HG03064 (cell line): ENCODE measurements at regions not wholly inside any gene's neighbourhood (a gene's known extent, or its start where the extent isn't known, plus 50 kb on each side); places are given as distances from the start of the nearest gene placed in this dataset.
"Not testable (repeated sequence)": the region's sequence is repeated elsewhere in the genome, so short reads cannot be mapped to it uniquely, and the experiment has no call there.

Experiments
- ATAC-seq: cut with Tn5 transposase; IDR thresholded peaks from one replicate; pipeline ENCODE4 v1.9.1; 2021; ENCODE audit warnings: low read depth; ENCODE audit not compliant: unreplicated experiment

DNA sequence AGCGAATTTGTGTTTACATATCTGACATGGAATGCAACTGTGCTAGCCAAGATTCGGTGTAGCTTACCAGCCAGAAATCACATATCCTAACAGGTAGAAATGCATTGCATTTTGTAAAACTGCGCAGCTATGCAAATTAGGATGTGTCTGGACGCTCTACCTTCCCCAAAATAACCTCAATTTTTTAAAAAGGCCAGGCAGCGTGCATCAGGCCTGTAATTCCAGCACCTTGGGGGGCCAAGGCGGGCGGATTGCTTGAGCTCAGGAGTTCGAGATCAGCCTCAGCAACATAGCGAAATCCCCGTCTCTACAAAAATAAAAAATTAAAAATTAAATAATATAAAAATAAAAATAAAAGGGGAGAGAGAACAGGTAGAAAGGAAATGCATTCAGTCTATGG, 305.0 kb downstream of the TYW1 start:
- no peak for ATAC-seq

DNA sequence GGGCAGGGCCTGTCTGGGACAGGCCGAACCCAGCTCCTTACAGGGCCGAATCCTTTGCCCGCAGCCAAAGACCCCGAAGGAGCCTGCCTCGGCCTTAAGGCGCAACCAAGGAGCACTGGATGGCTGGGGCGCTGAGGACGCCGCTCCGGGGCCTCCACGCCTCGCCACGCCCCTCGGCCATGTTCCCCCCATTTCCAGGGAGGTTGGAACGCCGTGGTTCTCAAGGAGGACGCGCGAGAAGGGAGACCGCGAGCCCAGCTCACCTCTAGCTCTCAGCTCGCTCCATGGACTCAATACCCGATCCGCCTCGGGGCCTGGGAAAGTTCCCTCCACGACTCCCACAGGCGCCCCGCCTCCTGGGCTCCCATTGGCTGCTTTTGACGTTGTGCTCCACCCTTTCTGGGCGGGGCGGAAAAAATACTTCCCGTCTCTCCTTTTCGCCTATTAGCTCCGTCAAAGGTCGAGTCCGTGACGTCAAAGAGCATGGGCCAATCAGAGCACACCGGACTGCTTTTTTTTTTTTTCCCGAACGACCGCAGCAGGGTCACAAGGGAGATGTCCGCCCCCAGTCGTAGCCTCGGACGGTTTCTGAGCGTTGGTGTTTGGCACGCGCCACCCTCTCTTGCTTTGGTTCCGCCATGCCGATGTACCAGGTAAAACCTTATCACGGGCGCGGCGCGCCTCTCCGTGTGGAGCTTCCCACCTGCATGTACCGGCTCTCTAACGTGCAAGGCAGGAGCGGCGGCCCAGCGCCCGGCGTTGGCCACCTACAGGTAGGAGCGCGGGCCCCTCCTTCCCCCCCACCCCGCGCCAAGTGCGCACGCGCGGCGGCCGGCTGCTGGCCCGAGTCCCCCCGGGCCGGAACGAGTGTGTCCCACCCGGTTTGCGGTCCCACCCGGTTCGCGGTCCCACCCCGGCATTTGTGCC, 305.7 kb downstream of the TYW1 start:
- ATAC-seq, result peak; percentile 79

DNA sequence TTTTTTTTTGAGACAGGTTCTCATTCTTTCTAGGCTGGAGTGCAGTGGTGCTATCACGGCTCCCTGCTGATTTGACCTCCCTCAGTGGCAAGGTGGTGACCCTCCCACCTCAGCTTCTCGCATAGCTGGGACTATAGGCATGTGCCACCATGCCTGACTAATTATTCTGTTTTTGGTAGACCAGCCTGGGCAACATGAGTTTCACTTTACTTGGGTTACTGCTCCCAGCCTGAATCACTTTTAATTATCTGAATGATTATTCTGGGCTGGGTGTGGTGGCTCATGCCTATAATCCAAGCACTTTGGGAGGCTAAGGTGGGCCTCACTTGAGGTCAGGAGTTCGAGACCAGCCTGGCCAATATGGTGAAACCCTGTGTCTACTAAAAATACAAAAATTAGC, 308.2 kb downstream of the TYW1 start:
- not testable (repeated sequence) for ATAC-seq

DNA sequence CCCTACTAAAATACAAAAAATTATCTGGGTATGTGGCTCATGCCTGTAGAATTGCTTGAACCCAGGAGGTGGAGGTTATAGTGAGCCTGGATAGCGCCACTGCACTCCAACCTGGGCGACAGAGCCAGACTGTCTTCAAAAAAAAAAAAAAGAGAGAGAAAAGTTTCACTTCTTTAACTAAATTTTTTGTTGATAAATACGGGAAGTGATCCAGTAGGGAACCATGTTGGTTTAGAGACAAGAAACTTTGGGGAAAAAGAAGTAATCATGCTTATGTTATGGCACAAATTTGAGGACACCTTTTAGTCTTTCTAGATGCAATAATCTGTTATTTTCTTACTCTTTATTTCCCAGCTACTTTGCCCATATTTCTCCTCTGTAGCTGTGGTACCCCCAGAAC, 309.7 kb downstream of the TYW1 start:
- ATAC-seq, result no peak

DNA sequence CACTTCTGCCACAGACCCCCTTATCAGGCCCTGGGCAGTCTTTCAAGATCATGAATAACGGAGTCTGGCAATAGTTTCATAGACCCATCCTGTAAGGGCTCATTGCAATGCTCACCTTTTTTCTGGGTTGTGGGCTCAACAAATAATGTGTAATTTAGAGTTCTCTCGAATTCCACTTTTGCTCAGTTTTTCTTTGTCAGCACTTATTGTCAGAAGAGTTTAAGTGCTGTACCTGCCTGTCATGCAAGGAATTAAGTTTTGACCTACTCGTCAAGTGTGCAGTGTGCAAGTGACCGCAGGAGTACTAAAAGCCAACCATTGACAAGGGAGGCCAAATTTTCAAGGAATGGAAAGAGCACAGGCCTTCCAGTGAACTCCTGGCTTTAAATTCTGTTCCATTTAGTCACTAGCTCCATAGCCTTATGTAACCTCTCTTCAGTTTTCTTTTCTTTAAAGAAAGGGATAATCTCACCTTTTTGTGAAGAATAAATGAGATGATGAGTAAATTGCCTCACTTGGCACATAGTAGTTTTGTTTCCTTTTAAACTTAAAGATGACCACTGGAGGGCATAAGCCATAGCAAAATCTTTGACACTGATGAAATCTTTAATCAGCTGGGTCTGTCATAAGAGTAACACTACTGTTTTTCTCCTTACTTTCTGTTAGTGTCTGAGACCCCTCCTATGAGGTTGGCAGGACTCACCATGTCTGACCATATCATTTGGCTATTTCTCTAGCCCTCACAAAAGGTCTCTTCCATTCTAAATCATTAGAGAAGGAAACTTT, 313.3 kb downstream of the TYW1 start:
- no peak for ATAC-seq

DNA sequence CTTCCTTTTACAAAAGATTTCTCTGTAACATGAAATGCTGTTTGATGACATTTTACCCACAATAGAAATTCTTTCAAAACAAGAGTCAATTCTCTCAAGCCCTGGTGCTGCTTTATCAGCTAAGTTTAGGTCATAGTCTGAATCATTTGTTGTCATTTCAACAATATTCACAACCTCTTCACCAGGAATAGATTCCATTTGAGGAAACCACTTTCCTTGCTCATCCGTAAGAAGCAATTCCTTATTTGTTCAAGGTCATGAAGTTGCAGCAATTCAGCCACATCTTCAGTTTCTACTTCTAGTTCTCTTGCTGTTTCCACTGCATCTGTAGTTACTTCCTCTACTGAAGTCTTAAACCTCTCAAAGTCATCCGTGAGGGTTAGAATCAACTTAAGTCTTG, 315.3 kb downstream of the TYW1 start:
- ATAC-seq, result no peak

DNA sequence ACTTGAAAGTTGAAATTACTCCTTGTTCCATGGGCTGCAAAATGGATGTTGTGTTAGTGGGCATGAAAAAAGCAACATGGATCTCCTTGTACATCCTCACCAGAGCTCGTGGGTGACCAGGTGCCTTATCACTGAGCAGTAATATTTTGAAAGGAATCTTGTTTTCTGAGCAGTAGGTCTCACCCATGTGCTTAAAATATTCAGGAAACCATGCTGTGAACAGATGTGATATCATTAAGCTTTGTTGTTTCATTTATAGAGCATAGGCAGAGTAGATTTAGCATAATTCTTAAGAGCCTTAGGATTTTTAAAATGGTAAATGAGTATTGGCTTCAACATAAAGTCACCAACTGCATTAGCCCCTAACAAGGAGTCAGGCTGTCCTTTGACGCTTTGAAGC, 316.6 kb downstream of the TYW1 start:
- no peak for ATAC-seq

DNA sequence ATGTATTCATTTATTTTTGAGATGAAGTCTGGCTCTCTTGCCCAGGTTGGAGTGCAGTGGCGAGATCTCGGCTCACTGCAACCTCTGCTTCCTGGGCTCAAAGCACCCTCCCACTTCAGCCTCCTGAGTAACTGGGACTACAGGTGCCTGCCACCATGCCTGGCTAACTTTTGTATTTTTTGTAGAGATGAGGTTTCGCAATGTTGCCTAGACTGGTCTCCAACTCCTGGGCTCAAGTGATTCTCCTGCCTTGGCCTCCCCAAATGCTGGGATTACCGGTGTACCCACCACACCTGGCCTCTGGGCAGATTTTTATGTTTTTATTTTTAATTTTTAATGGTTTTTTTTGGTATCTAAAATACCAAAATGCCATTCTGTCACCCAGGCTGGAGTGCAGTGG, 320.3 kb downstream of the TYW1 start:
- ATAC-seq, result not testable (repeated sequence)

DNA sequence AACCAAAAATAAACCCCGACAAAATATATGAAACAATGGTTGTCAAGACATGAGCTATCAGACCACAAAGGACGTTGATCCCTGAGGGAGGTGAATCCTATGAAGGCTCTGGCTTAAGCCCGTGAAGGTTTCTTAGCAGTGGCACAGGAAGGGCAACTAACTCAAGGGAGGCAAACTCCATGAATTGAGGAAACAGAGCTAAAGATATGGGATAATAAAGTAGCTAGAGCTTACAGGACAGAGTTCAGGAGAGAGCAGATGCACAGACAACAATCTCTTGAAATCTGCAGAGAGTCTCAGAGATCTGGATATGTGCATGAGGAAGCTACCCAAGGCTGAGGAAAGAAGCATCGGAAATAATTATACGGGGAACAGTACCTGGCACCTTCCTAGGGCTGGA, 331.6 kb downstream of the TYW1 start:
- ATAC-seq, result not testable (repeated sequence)

DNA sequence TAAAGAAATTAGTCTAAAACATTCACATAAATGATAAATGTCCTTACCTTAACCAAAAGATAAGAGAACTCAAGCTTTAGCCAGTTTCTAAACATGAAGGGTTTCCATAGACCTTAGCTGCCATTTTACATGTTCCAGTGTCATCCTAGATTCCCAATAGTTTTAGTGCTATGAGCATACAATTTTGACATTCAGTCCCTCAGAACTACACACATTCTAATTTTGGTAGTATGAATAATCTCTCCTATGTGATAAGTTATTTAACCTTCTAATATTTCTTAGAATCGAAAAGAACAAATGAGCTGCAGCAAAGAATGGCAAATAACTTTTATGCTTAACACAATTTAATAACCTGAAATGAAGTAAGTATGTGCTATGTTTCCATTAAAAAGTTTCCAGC, 338.5 kb downstream of the TYW1 start:
- ATAC-seq, result not testable (repeated sequence)

DNA sequence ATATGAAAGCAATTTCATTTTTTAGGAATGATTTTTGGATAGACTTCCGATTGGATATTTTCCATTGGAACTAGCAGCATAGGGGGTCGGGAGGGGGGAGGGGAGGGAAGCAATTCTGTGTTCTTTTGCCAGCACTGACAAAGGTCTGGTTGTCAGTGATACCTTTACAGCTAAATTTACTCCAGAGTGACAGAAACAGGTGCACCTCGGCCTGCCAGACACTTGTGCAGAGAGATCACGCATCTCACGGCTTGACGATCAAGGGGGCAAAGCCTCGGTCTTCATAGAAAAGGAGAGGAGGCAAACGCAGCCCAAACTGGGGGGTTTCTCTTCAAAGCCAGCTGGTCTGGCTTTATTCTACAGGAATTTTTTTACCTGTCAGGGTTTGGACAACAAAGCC, 339.0 kb downstream of the TYW1 start:
- not testable (repeated sequence) for ATAC-seq

DNA sequence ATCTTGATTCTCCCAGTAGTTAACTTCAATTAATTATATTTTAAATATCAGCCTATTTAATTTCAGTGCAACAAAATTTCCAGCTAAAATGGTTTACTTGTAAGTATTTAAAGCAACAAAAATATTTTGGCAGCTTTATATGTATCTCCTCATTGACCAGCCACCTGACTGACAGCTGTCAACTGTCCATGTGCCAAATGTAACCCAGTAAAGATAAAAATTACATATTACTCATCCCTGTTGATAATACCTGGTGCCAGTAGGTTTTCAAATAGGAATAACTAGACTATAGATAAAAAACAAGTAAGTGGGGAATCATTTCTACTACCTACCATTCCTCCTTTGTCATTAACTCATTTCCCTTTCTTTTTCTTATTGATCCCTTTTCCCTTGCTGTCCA, 341.9 kb downstream of the TYW1 start:
- ATAC-seq, result not testable (repeated sequence)

DNA sequence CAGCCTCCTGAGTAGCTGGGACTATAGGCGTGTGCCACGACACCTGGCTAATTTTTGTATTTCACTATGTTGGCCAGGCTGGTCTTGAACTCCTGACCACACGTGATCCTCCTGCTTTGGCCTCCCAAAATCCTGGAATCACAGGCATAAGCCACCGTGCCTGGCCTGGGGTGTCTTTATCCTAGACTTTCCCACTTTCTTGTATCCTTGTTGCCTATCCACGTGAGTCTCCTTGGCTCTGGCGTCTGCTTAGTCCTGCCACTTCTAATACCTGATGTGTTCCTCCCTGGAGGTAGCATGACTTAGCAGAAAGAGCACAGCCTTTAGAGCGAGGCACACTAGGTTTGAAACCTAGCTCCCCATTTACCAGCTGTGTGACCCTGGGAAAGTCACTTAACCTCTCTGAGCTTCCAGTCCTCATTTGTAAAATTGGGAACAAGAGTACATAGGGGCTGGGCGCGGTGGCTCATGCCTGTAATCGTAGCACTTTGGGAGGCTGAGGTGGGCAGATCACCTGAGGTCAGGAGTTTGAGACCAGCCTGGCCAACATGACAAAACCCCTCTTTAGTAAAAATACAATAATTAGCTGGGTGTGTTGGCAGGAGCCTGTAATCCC, 344.6 kb downstream of the TYW1 start:
- ATAC-seq, result no peak

DNA sequence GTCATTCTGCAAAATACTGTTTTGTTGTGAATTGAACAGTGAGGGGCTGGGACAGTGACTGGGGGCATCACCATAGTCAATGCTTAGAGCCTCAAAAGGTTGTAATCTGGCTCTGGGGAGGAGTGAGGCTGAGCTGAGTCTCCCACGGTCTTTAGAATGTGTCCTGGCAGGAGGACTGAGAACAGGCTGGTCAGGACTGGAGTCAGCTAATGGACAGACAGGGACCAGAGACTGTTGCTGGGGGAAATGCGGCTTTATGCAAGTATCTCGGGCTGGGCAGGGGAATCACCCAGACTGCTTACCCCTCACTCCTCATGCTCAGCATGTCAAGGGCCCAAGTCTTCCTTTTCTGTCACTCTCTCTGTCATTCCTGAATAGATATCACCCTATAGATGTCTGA, 346.5 kb downstream of the TYW1 start:
- no peak for ATAC-seq

DNA sequence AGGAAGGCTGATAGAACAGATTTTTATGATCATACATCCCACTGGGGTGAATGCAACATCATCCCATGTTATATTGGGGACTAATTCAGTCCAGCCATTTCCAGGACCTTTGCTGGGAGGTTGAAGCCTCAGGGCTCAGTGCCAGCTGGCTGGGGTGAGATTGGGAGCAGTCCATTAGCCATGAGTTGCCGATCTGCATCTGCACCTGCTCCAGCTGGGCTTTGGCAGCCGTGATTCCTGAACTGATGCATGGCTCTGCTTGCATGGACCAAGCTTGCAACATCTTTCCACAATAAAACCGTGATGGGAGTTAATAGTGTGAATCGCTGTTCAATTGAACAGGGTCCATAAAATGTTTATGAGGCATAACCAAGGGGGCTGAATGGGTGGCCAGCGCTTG, 346.9 kb downstream of the TYW1 start:
- no peak for ATAC-seq

DNA sequence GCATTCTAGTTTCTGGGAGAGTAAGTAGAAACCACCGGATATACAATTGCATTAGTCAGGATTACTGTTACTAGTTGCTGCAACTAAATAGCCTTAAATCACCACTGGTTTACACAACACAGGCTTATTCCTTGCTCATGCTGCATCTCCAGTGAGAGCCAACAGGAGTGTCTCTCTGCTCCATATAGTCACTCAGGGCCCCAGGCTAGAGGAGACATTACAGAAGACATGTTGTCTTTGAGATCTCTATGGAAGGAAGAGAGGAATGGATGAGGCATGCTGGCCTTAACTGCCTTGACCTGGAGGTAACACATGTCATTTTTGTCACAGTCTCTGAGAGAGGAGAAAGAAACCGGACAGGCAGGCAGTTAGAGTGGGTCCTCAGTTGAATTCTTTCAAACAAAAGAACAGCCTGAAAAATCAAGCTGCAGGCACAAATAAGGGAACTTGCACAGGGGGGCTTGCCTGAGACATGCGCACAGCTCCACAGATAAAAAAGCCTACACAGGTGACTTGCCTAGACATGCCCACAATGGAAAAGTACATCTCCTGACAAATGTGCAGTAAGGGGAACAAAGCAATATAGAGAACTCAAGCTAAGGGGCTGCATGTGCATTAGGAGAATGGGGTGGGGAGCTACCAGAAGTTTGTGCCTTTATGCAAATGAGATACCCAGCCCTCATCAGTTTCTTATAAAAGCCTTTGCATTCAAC, 348.0 kb downstream of the TYW1 start:
- ATAC-seq, result no peak

DNA sequence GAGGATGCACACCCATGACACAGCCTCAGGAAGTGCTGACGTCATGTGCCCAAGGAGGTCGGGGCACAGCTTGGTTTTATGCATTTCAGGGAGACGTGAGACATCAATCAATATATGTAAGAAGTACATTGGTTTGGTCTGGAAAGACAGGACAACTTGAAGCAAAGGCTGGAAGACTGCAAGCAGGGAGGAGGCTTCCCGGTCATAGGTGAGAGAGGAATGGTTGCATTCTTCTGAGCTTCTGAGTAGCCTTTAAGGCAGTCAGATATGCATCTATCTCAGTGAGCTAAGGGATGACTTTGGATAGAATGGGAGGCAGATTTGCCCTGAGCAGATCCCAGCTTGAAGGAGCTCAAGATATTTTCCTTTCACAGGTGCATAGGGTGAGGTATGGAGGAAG, 349.5 kb downstream of the TYW1 start:
- ATAC-seq, result no peak

DNA sequence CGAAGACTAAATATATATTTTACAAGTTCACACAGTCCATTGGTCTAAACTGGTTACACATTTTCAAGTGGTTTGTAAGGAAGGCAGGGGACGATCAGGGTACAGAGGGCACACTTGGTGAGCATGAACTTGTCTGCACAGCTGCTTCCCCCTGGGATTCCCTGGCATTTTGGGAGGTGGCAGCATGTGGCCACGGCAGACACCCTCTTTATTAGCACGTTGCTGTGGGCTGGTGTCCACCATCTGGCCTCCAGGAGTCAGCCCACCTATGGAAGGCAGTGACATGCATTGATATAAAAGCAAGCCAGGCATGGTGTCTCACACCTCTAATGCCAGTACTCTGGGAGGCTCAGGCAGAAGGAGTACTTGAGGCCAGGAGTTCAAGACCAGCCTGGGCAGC, 350.2 kb downstream of the TYW1 start:
- ATAC-seq, result no peak

DNA sequence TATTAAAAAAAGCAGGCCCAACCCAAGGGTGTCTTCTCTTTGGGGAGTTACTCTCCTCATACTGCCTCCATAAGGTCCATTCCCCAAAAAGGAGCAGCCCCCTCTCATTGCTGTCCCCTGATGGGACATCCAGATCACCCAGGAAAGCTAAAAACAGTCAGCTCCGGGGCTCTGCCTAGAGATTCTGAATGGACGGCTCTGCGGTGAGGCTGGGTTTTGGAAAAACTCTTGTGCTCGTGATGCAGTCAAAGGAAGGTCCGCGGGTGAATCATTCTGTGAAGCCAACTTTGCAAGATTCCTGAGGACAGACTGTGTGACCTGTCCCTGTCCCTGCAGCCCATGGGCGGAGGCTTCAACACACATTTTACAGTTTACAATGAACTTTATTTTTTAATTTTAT, 351.5 kb downstream of the TYW1 start:
- ATAC-seq, result no peak

DNA sequence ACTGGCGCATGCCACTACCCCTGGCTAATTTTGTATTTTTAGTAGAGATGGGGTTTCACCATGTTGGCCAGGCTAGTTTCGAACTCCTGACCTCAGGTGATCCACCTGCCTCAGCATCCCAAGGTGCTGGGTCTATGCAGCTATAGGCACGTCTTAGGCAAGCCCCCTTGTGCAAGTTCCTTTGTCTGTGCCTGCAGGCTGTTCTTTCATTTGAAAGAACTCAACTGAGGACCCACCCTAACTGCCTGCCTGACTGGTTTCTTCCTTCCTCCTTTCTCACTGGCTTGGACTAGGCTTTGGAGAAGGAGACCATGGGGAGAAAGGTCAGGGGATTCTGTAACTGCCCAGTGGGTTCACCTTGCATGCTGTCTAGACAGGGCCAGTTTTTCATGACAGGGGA, 361.0 kb downstream of the TYW1 start:
- not testable (repeated sequence) for ATAC-seq

DNA sequence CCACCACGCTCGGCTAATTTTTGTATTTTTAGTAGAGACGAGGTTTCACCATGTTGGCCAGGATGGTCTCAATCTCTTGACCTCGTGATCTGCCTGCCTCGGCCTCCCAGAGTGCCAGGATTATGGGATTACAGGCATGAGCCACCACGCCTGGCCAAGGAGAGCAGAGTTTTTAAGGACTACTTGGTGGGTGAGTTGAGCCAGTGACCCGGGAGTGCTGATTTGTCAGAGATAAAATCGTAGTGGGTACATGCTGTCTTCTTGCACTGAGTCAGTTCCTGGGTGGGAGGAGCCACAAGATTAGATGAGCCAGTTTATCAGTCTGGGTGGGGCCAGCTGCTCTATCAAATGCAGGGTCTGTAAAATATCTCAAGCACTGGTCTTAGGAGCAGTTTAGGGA, 361.7 kb downstream of the TYW1 start:
- ATAC-seq, result not testable (repeated sequence)
